H1 (cell line): ENCODE measurements at regions not wholly inside any gene's neighbourhood (a gene's known extent, or its start where the extent isn't known, plus 50 kb on each side); places are given as distances from the start of the nearest gene placed in this dataset.

Experiments
- CTCF ChIA-PET: fragments of 300-600 bp; sonication (Branson Sonifier 250); formaldehyde crosslinking; loops from one replicate; lab custom pipeline; 2021; ENCODE audit not compliant: partially characterized antibody; lab: Charles Lee
- POLR2A ChIA-PET: fragments of 300-600 bp; sonication (Branson Sonifier 250); formaldehyde crosslinking; loops from one replicate; lab custom pipeline; 2021; ENCODE audit warnings: inconsistent platforms; ENCODE audit not compliant: partially characterized antibody; lab: Charles Lee
- DNase-seq, 2 experiments: peaks; one replicate each; pipeline versions ENCODE4 v3.0.0 to v3.0.0-alpha.2; 2010 to 2022; ENCODE audit warnings: low spot score in 2 of 2, low read depth in 1 of 2, mixed read lengths in 1 of 2
- FAIRE-seq: peaks from 2 replicates; lab custom pipeline; 2011; peaks lifted over from hg19 to GRCh38; lab: Jason Lieb, UNC
- H2AFZ ChIP-seq: 2 replicates; pipeline ENCODE4 v1.8.1; 2012; ENCODE audit warnings: low read length, inconsistent platforms
- H2AK5ac ChIP-seq: 2 replicates; pipeline ENCODE4 v1.6.1; 2013; ENCODE audit warnings: low read depth, low read length
- H2BK120ac ChIP-seq: replicated peaks from 2 replicates; pipeline ENCODE3; 2013; ENCODE audit warnings: low read depth, low read length, inconsistent platforms
- H2BK12ac ChIP-seq: 2 replicates; pipeline ENCODE4 v1.6.1; 2013; ENCODE audit warnings: low read depth, low read length
- H2BK15ac ChIP-seq: 2 replicates; pipeline ENCODE4 v1.6.1; 2013; ENCODE audit warnings: low read length
- H2BK20ac ChIP-seq: 2 replicates; pipeline ENCODE4 v1.6.1; 2013; ENCODE audit warnings: low read length
- H2BK5ac ChIP-seq: 2 replicates; pipeline ENCODE4 v1.6.1; 2013; ENCODE audit warnings: low read depth, low read length
- H3K14ac ChIP-seq: 2 replicates; pipeline ENCODE4 v1.6.1; 2013; ENCODE audit warnings: inconsistent platforms; ENCODE audit not compliant: insufficient read length
- H3K18ac ChIP-seq: 2 replicates; pipeline ENCODE4 v1.6.1; 2013; ENCODE audit warnings: low read length; ENCODE audit errors: extremely low read depth
- H3K23ac ChIP-seq: 2 replicates; pipeline ENCODE4 v1.6.1; 2013; ENCODE audit warnings: inconsistent platforms; ENCODE audit not compliant: insufficient read length
- H3K23me2 ChIP-seq: 2 replicates; pipeline ENCODE4 v1.6.1; 2013; ENCODE audit warnings: low read depth, low read length
- H3K27ac ChIP-seq: 2 replicates; pipeline ENCODE4 v1.6.1; 2011; ENCODE audit warnings: low read depth, low read length, inconsistent platforms
- H3K27me3 ChIP-seq, 4 experiments: replicated peaks in 1 of 4; 1 replicate in 1 of 4; 2 replicates in 3 of 4; pipeline versions ENCODE4 v1.6.1 to v1.8.1; 2011 to 2013; ENCODE audit warnings: low read length in 3 of 4, mild to moderate bottlenecking in 3 of 4, inconsistent platforms in 2 of 4, mixed read lengths in 2 of 4, moderate library complexity in 1 of 4; ENCODE audit not compliant: control insufficient read depth in 3 of 4, insufficient read depth in 3 of 4; ENCODE audit errors: extremely low read depth in 1 of 4
- H3K36me3 ChIP-seq, 4 experiments: 2 replicates each; pipeline versions ENCODE4 v1.6.1 to v1.8.1; 2011 to 2013; ENCODE audit warnings: mild to moderate bottlenecking in 4 of 4, low read length in 3 of 4, moderate library complexity in 2 of 4, control low read depth in 1 of 4, inconsistent platforms in 1 of 4; ENCODE audit not compliant: insufficient read depth in 4 of 4, control insufficient read depth in 2 of 4
- H3K4ac ChIP-seq: replicated peaks from 2 replicates; pipeline ENCODE3; 2013; ENCODE audit warnings: low read length, low read depth, mixed read lengths, inconsistent platforms; ENCODE audit not compliant: insufficient read length
- H3K4me1 ChIP-seq, 4 experiments: replicated peaks in 1 of 4; 1 replicate in 1 of 4; 2 replicates in 3 of 4; pipeline versions ENCODE4 v1.6.1 to v1.8.1; 2011 to 2013; ENCODE audit warnings: low read length in 3 of 4, inconsistent platforms in 2 of 4, mixed read lengths in 1 of 4; ENCODE audit not compliant: insufficient read depth in 4 of 4, control insufficient read depth in 3 of 4
- H3K4me2 ChIP-seq, 2 experiments: 2 replicates each; pipeline versions ENCODE4 v1.6.1 to v1.8.1; 2011 to 2013; ENCODE audit warnings: low read depth in 2 of 2, low read length in 2 of 2, control low read depth in 1 of 2, inconsistent platforms in 1 of 2, mild to moderate bottlenecking in 1 of 2; ENCODE audit not compliant: insufficient read depth in 1 of 2
- H3K4me3 ChIP-seq, 4 experiments: fragments of 200-600, 300-600 bp in 1 of 4; sonication (generic), shearing (Covaris generic), sonication (Bioruptor Twin) in 1 of 4; 2 replicates each; pipeline versions ENCODE4 v1.5.1 to v1.8.1; 2011 to 2016; ENCODE audit warnings: low read length in 4 of 4, low read depth in 3 of 4, control low read depth in 2 of 4, inconsistent platforms in 2 of 4, mild to moderate bottlenecking in 2 of 4, mixed read lengths in 1 of 4, moderate library complexity in 1 of 4; ENCODE audit not compliant: insufficient read depth in 2 of 4; ENCODE audit errors: extremely low read depth in 1 of 4
- H3K56ac ChIP-seq: replicated peaks from 2 replicates; pipeline ENCODE3; 2013; ENCODE audit warnings: low read depth, mild to moderate bottlenecking, mixed read lengths, low read length, inconsistent platforms; ENCODE audit not compliant: insufficient read length
- H3K79me1 ChIP-seq: 2 replicates; pipeline ENCODE4 v1.6.1; 2013; ENCODE audit warnings: low read depth, low read length, control low read depth
- H3K79me2 ChIP-seq, 2 experiments: 2 replicates each; pipeline versions ENCODE4 v1.6.1 to v1.8.1; 2012 to 2013; ENCODE audit warnings: low read length in 2 of 2, mild to moderate bottlenecking in 2 of 2, inconsistent platforms in 1 of 2; ENCODE audit not compliant: insufficient read depth in 2 of 2, control insufficient read depth in 1 of 2
- H3K9ac ChIP-seq, 4 experiments: replicated peaks in 1 of 4; 1 replicate in 1 of 4; 2 replicates in 3 of 4; pipeline versions ENCODE4 v1.6.1 to v1.8.1; 2011 to 2013; ENCODE audit warnings: low read depth in 3 of 4, low read length in 3 of 4, control low read depth in 2 of 4, mild to moderate bottlenecking in 2 of 4, moderate library complexity in 2 of 4, inconsistent platforms in 1 of 4; ENCODE audit errors: extremely low read depth in 1 of 4
- H3K9me3 ChIP-seq, 2 experiments: 2 replicates each; pipeline versions ENCODE4 v1.6.1 to v1.8.1; 2012 to 2013; ENCODE audit warnings: mild to moderate bottlenecking in 2 of 2, moderate library complexity in 2 of 2, control low read depth in 1 of 2, inconsistent platforms in 1 of 2, low read depth in 1 of 2, low read length in 1 of 2, mixed read lengths in 1 of 2; ENCODE audit not compliant: insufficient read depth in 2 of 2
- H4K20me1 ChIP-seq, 2 experiments: replicated peaks in 1 of 2; 2 replicates each; pipeline versions ENCODE3 to v1.8.1; 2011 to 2013; ENCODE audit warnings: inconsistent platforms in 2 of 2, low read length in 2 of 2, mild to moderate bottlenecking in 1 of 2; ENCODE audit not compliant: insufficient read depth in 2 of 2, control insufficient read depth in 1 of 2
- H4K5ac ChIP-seq: 2 replicates; pipeline ENCODE4 v1.6.1; 2013; ENCODE audit warnings: low read length, low read depth, mixed read lengths, inconsistent platforms; ENCODE audit not compliant: insufficient read length
- H4K8ac ChIP-seq: 2 replicates; pipeline ENCODE4 v1.8.0; 2013; ENCODE audit warnings: mild to moderate bottlenecking, moderate library complexity, low read length, inconsistent platforms; ENCODE audit not compliant: insufficient read depth; ENCODE audit errors: extremely low read depth
- H4K91ac ChIP-seq: replicated peaks from 2 replicates; pipeline ENCODE3; 2013; ENCODE audit warnings: low read length, mixed read lengths, inconsistent platforms; ENCODE audit not compliant: insufficient read length
- ASH2L ChIP-seq: fragments of 200-600, 300-600 bp; sonication (generic); IDR thresholded peaks from one replicate; pipeline ENCODE4 v1.7.1; 2017; ENCODE audit warnings: low read length
- CBX8 ChIP-seq: fragments of 300-800, 300-1000 bp; sonication (generic); IDR thresholded peaks from 2 replicates; pipeline ENCODE4 v1.7.1; 2016; ENCODE audit warnings: low read depth, low read length, borderline replicate concordance
- EP300 ChIP-seq, 2 experiments: IDR thresholded peaks; 1 replicate in 1 of 2; 2 replicates in 1 of 2; pipeline ENCODE4 v1.6.1; 2011 to 2012; ENCODE audit warnings: low read depth in 2 of 2, low read length in 2 of 2, mild to moderate bottlenecking in 2 of 2, borderline replicate concordance in 1 of 2, inconsistent platforms in 1 of 2, moderate library complexity in 1 of 2
- GABPA ChIP-seq: IDR thresholded peaks from 2 replicates; pipeline ENCODE4 v1.6.1; 2011; ENCODE audit warnings: mild to moderate bottlenecking, low read length, moderate library complexity, borderline replicate concordance; ENCODE audit not compliant: insufficient read depth
- JUND ChIP-seq: IDR thresholded peaks from 2 replicates; pipeline ENCODE4 v1.6.1; 2011; ENCODE audit warnings: mild to moderate bottlenecking, improper control_type of control experiment, low read length
- NRF1 ChIP-seq: IDR thresholded peaks from 2 replicates; pipeline ENCODE4 v1.6.1; 2011; ENCODE audit warnings: mild to moderate bottlenecking, low read depth, low read length, improper control_type of control experiment
- RXRA ChIP-seq: IDR thresholded peaks from 2 replicates; pipeline ENCODE4 v1.6.1; 2011; ENCODE audit warnings: low read depth, mild to moderate bottlenecking, low read length, moderate library complexity; ENCODE audit not compliant: insufficient read depth
- SAP30 ChIP-seq: fragments of 300-600 bp; sonication (generic); IDR thresholded peaks from 2 replicates; pipeline ENCODE4 v1.7.1; 2012; ENCODE audit warnings: low read length, moderate library complexity, mild to moderate bottlenecking, inconsistent platforms; ENCODE audit not compliant: insufficient read depth, insufficient replicate concordance
- TAF1 ChIP-seq: IDR thresholded peaks from 2 replicates; pipeline ENCODE4 v1.6.1; 2011; ENCODE audit warnings: mild to moderate bottlenecking, low read depth, low read length
- TAF7 ChIP-seq: optimal IDR thresholded peaks from 2 replicates; pipeline ENCODE3; 2011; ENCODE audit warnings: low read depth, mild to moderate bottlenecking, inconsistent platforms, low read length, moderate library complexity, borderline replicate concordance
- TCF12 ChIP-seq: IDR thresholded peaks from 2 replicates; pipeline ENCODE4 v1.6.1; 2011; ENCODE audit warnings: low read depth, mild to moderate bottlenecking, low read length
- USF2 ChIP-seq: IDR thresholded peaks from 2 replicates; pipeline ENCODE4 v1.6.1; 2011; ENCODE audit warnings: low read length, improper control_type of control experiment
- YY1 ChIP-seq: IDR thresholded peaks from 2 replicates; pipeline ENCODE4 v1.6.1; 2011; ENCODE audit warnings: low read depth, mild to moderate bottlenecking, low read length
- WGBS, 2 experiments: shearing (Covaris generic) in 1 of 2; methylation state at CpG; one replicate each; pipeline versions ENCODE4 v1.1.6 to v1.1.7; 2013 to 2015; ENCODE audit warnings: low lambda C conversion rate in 2 of 2, mixed read lengths in 2 of 2, inconsistent platforms in 1 of 2, low coverage in 1 of 2, missing lambda C conversion rate in 1 of 2; ENCODE audit not compliant: insufficient replicate concordance in 2 of 2, insufficient coverage in 1 of 2, insufficient read length in 1 of 2; ENCODE audit errors: extremely low coverage in 1 of 2, missing lambda C conversion rate in 1 of 2; 5-methylcytosine and 5-hydroxymethylcytosine counted together

- no peak overlapping the region for H3K4me2 ChIP-seq
- no peak overlapping the region for H2BK5ac ChIP-seq
- no peaks in the 10 kb centered on the region for H3K23me2 ChIP-seq
- H2AK5ac ChIP-seq, result no peak overlapping the region
- H3K9ac ChIP-seq, result no peak overlapping the region
- H3K79me1 ChIP-seq, result no peaks in the 10 kb centered on the region
- no peaks in the 10 kb centered on the region for H4K20me1 ChIP-seq
- POLR2A ChIA-PET, result no interaction called here
- no peak overlapping the region for H3K4me3 ChIP-seq
- H2AFZ ChIP-seq, result no peak overlapping the region
- no peak overlapping the region for H3K4ac ChIP-seq
- no peaks in the 10 kb centered on the region for H3K36me3 ChIP-seq
- H4K91ac ChIP-seq, result no peak overlapping the region
- WGBS, 2 experiments, result 96% methylated on average over 9 of the region's 9 CpGs; no CpG with 5 or more reads in 1 of the 2 experiments
- no peak overlapping the region; the same call in 1 of the 2 replicates for H3K18ac ChIP-seq
- no peak overlapping the region for H3K23ac ChIP-seq
- CTCF ChIA-PET, result interaction anchor here (0.6 to 2.0 kb wide), 3 partner anchors 14 to 575 kb away, joined by 4 to 5 read pairs (median 5); no protein-coding TSS in a partner anchor
- DNase-seq (no peak), FAIRE-seq (no peak)
- no peak overlapping the region for H3K56ac ChIP-seq
- H2BK20ac ChIP-seq, result no peak overlapping the region
- no peak overlapping the region for H3K27ac ChIP-seq
- no peak overlapping the region for H3K14ac ChIP-seq
- no peak overlapping the region for H2BK15ac ChIP-seq
- no peaks in the 10 kb centered on the region for H3K79me2 ChIP-seq
- no peak overlapping the region for H4K8ac ChIP-seq
- no peaks in the 10 kb centered on the region for H3K27me3 ChIP-seq
- no peak overlapping the region for H2BK120ac ChIP-seq
- H3K9me3 ChIP-seq, result peaks cover 0 to 9% of the 10 kb centered on the region in 2 experiments; a peak in 1 of 4 replicates
- peaks cover 7 to 16% (median 10%) of the 10 kb centered on the region in 4 experiments for H3K4me1 ChIP-seq
- H2BK12ac ChIP-seq, result no peak overlapping the region
- no peak overlapping the region for H4K5ac ChIP-seq
- TF ChIP-seq TAF1, result no peak
- TF ChIP-seq CBX8, result no peak
- TF ChIP-seq ASH2L, result no peak
- no peak for TF ChIP-seq EP300 (IDR thresholded peaks at IDR 0.05; ENCODE audit: borderline replicate concordance in 1 of 2, low read depth in 2 of 2, low read length in 2 of 2)
- TF ChIP-seq TCF12, result no peak
- TF ChIP-seq TAF7, result no peak
- TF ChIP-seq RXRA, result no peak
- TF ChIP-seq SAP30, result no peak
- TF ChIP-seq NRF1, result no peak
- TF ChIP-seq YY1, result no peak
- TF ChIP-seq GABPA, result no peak
- TF ChIP-seq JUND, result no peak
- no peak for TF ChIP-seq USF2
Measured at GRCh38 chr17:72536788-72537187, 416.0 kb downstream of the SOX9 start.
